OCI-LY1 (cell line): ENCODE measurements at regions not wholly inside any gene's neighbourhood (a gene's known extent, or its start where the extent isn't known, plus 50 kb on each side); places are given as distances from the start of the nearest gene placed in this dataset.

Experiments
- H2AFZ ChIP-seq: fragments of 200-600 bp; sonication (generic), shearing (Covaris generic); 2 replicates; pipeline ENCODE4 v1.6.0; 2014; ENCODE audit warnings: antibody characterized with exemption, mild to moderate bottlenecking, low read length
- H3F3A ChIP-seq: fragments of 200-600 bp; sonication (generic), shearing (Covaris generic); 2 replicates; pipeline ENCODE4 v1.6.0; 2014; ENCODE audit warnings: mild to moderate bottlenecking, antibody characterized with exemption, low read length, moderate library complexity; ENCODE audit not compliant: insufficient read depth
- H3K27ac ChIP-seq: fragments of 200-600 bp; sonication (generic); 2 replicates; pipeline ENCODE4 v1.5.1; 2014; ENCODE audit warnings: low read length, mixed run types, mild to moderate bottlenecking, low read depth; ENCODE audit not compliant: poor library complexity, severe bottlenecking
- H3K27me3 ChIP-seq: fragments of 200-600 bp; sonication (generic); 2 replicates; pipeline ENCODE4 v1.6.0; 2014; ENCODE audit warnings: antibody characterized with exemption, mild to moderate bottlenecking, low read length, moderate library complexity; ENCODE audit not compliant: insufficient read depth
- H3K36me3 ChIP-seq: fragments of 200-600 bp; sonication (generic); 2 replicates; pipeline ENCODE4 v1.6.1; 2014; ENCODE audit warnings: mild to moderate bottlenecking, antibody characterized with exemption, low read length, moderate library complexity, mixed read lengths; ENCODE audit not compliant: insufficient read depth
- H3K4me1 ChIP-seq: fragments of 200-600 bp; sonication (generic); 2 replicates; pipeline ENCODE4 v1.5.1; 2014; ENCODE audit warnings: mild to moderate bottlenecking, low read length, moderate library complexity; ENCODE audit not compliant: insufficient read depth, severe bottlenecking
- H3K4me2 ChIP-seq: fragments of 200-600 bp; sonication (generic), shearing (Covaris generic); 2 replicates; pipeline ENCODE4 v1.6.1; 2014; ENCODE audit warnings: low read length
- H3K4me3 ChIP-seq: fragments of 200-600 bp; sonication (generic); 2 replicates; pipeline ENCODE4 v1.5.1; 2014; ENCODE audit warnings: low read length, low read depth, mild to moderate bottlenecking, mixed read lengths; ENCODE audit not compliant: poor library complexity, severe bottlenecking
- H3K79me2 ChIP-seq: fragments of 200-600 bp; shearing (Covaris generic); 2 replicates; pipeline ENCODE4 v1.6.1; 2016; ENCODE audit warnings: mixed run types, low read length, mixed read lengths; ENCODE audit not compliant: insufficient read depth
- H3K9ac ChIP-seq: fragments of 200-600 bp; sonication (generic), shearing (Covaris generic); 2 replicates; pipeline ENCODE4 v1.6.1; 2014; ENCODE audit warnings: mild to moderate bottlenecking, low read length, mixed read lengths
- H3K9me2 ChIP-seq: fragments of 200-600 bp; sonication (generic), shearing (Covaris generic); 2 replicates; pipeline ENCODE4 v1.6.1; 2014; ENCODE audit warnings: low read depth, mild to moderate bottlenecking, low read length, mixed read lengths
- H3K9me3 ChIP-seq: fragments of 200-600 bp; shearing (Covaris generic); 2 replicates; pipeline ENCODE4 v1.6.1; 2014; ENCODE audit warnings: low read length, mixed read lengths
- H4K20me1 ChIP-seq: fragments of 200-600 bp; sonication (generic), shearing (Covaris generic); 2 replicates; pipeline ENCODE4 v1.6.0; 2016; ENCODE audit warnings: mild to moderate bottlenecking, low read length; ENCODE audit not compliant: insufficient read depth
- EZH2 ChIP-seq: fragments of 200-600 bp; sonication (generic), shearing (Covaris generic); IDR thresholded peaks from 2 replicates; pipeline ENCODE4 v1.8.0; 2017; ENCODE audit warnings: borderline replicate concordance, mixed run types, mild to moderate bottlenecking, antibody characterized with exemption, low read length, moderate library complexity, mixed read lengths
- TF ChIP-seq, protein P1 (sequence below): fragments of 200-600 bp; sonication (generic), shearing (Covaris generic); IDR thresholded peaks from 2 replicates; pipeline ENCODE4 v1.5.1; 2017; ENCODE audit warnings: mild to moderate bottlenecking, antibody characterized with exemption, low read length, moderate library complexity, mixed read lengths

DNA sequence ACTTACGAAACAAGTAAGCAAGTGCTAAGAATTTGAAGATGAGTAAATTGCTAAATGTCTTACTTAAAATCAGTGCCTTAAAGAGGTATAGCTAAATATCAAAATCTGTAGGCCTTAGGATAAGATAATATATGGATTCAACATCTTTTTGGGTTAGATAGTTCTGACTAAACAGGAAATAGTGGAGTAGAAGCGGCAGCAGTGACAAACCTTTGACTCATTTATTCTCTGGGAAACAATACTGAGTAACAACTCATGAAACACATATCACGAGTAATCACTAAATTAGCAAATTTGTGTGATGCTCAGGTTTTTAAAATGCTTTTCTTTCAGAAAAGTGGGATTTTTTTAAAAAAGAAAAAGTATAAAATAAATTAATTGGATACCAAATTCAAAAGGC, 762.1 kb upstream of the TYRP1 start:
- no peak overlapping the region for H3K4me2 ChIP-seq
- no peak overlapping the region for H3K9ac ChIP-seq
- no peak overlapping the region for H2AFZ ChIP-seq
- no peaks in the 10 kb centered on the region for H3K27me3 ChIP-seq
- no peaks in the 10 kb centered on the region for H3K79me2 ChIP-seq
- no peaks in the 10 kb centered on the region for H3K9me2 ChIP-seq
- no peaks in the 10 kb centered on the region for H3K4me1 ChIP-seq
- H3K27ac ChIP-seq: no peak overlapping the region
- TF ChIP-seq EZH2: no peak
- TF ChIP-seq, protein P1, sequence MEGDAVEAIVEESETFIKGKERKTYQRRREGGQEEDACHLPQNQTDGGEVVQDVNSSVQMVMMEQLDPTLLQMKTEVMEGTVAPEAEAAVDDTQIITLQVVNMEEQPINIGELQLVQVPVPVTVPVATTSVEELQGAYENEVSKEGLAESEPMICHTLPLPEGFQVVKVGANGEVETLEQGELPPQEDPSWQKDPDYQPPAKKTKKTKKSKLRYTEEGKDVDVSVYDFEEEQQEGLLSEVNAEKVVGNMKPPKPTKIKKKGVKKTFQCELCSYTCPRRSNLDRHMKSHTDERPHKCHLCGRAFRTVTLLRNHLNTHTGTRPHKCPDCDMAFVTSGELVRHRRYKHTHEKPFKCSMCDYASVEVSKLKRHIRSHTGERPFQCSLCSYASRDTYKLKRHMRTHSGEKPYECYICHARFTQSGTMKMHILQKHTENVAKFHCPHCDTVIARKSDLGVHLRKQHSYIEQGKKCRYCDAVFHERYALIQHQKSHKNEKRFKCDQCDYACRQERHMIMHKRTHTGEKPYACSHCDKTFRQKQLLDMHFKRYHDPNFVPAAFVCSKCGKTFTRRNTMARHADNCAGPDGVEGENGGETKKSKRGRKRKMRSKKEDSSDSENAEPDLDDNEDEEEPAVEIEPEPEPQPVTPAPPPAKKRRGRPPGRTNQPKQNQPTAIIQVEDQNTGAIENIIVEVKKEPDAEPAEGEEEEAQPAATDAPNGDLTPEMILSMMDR: no peak
- H3K36me3 ChIP-seq: no peaks in the 10 kb centered on the region
- no peaks in the 10 kb centered on the region for H3K9me3 ChIP-seq
- H3K4me3 ChIP-seq: no peak overlapping the region
- H3F3A ChIP-seq: no peaks in the 10 kb centered on the region
- no peaks in the 10 kb centered on the region for H4K20me1 ChIP-seq

DNA sequence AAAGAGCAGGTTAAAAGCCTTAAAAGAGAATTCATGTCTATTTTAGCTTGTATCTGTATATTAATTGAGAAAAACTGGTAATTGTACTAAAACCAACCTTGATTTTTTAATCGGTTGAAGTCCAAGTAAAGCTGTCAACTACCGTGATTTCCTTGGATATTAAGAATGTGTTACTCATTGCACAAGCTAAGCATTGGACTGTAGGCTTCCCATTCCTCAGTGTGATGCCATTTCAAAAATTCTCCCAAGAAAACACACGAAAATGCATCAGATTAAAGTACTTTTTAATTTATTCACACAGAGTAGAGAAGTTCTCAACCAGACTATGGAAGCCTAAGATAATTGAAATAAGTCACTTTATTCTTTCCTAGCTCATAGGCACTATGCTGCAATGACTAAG, 761.4 kb upstream of the TYRP1 start:
- no peaks in the 10 kb centered on the region for H3F3A ChIP-seq
- H3K27me3 ChIP-seq: no peaks in the 10 kb centered on the region
- H3K9me3 ChIP-seq: no peaks in the 10 kb centered on the region
- H3K4me1 ChIP-seq: no peaks in the 10 kb centered on the region
- no peak overlapping the region for H3K4me3 ChIP-seq
- H3K36me3 ChIP-seq: no peaks in the 10 kb centered on the region
- no peak overlapping the region for H3K4me2 ChIP-seq
- no peaks in the 10 kb centered on the region for H3K9me2 ChIP-seq
- no peak overlapping the region for H2AFZ ChIP-seq
- no peak for TF ChIP-seq EZH2
- TF ChIP-seq, protein P1: no peak
- no peak overlapping the region for H3K9ac ChIP-seq
- no peak overlapping the region for H3K27ac ChIP-seq
- no peaks in the 10 kb centered on the region for H4K20me1 ChIP-seq
- H3K79me2 ChIP-seq: no peaks in the 10 kb centered on the region

DNA sequence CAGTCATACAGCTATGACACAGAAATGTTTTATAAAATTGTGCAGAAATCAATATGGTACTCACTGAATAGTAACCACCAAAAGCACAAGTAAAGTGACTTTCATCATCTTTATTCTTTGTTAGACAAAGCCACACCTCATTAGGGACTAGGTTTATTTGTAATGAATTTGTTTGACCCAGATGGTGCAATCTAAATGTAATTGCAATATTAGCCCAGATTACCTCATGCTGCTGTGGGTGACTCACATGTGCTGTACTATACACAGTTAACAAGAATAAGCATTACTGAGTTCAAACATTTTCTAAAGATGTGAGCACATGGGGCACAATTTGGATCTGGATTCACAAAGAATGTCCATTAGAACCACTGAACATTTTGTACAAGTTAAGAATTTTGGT, 759.3 kb upstream of the TYRP1 start:
- no peaks in the 10 kb centered on the region for H4K20me1 ChIP-seq
- H3K9ac ChIP-seq: no peak overlapping the region

More for the DNA sequence above, 759.3 kb upstream of the TYRP1 start:
- TF ChIP-seq EZH2: no peak
- TF ChIP-seq, protein P1: no peak
- H3F3A ChIP-seq: no peaks in the 10 kb centered on the region
- no peaks in the 10 kb centered on the region for H3K4me1 ChIP-seq
- H3K4me2 ChIP-seq: no peak overlapping the region
- H3K27ac ChIP-seq: no peak overlapping the region
- H3K4me3 ChIP-seq: no peak overlapping the region
- H3K9me2 ChIP-seq: no peaks in the 10 kb centered on the region
- no peaks in the 10 kb centered on the region for H3K36me3 ChIP-seq
- H3K27me3 ChIP-seq: no peaks in the 10 kb centered on the region
- no peaks in the 10 kb centered on the region for H3K79me2 ChIP-seq
- no peak overlapping the region for H2AFZ ChIP-seq
- no peaks in the 10 kb centered on the region for H3K9me3 ChIP-seq
